Activated CD4-positive, alpha-beta T cell treated with anti-CD3 and anti-CD28 coated beads, Interleukin-2, amount 10 ng/mL, durations not matched to agents 7 days and 5 days (primary cell): ENCODE measurements at regions not wholly inside any gene's neighbourhood (a gene's known extent, or its start where the extent isn't known, plus 50 kb on each side); places are given as distances from the start of the nearest gene placed in this dataset.

Experiments
- CTCF ChIA-PET: fragments of 350-600 bp; sonication (Branson Sonifier 250); formaldehyde crosslinking; loops from one replicate; lab custom pipeline; 2021; ENCODE audit warnings: antibody characterized with exemption; lab: Charles Lee
- POLR2A ChIA-PET: fragments of 350-600 bp; sonication (Branson Sonifier 250); formaldehyde crosslinking; loops from one replicate; lab custom pipeline; 2021; ENCODE audit warnings: antibody characterized with exemption; lab: Charles Lee
- DNase-seq: peaks from one replicate; pipeline ENCODE4 v3.0.0-alpha.2; 2020
- H3K27ac Mint-ChIP-seq: one replicate; pipeline ENCODE4 v1.8.0; 2021; ENCODE audit warnings: mild to moderate bottlenecking, moderate library complexity, mixed read lengths
- H3K27me3 Mint-ChIP-seq: one replicate; pipeline ENCODE4 v1.8.0; 2021; ENCODE audit warnings: mixed read lengths
- H3K36me3 Mint-ChIP-seq: one replicate; pipeline ENCODE4 v1.8.0; 2021; ENCODE audit warnings: low read depth, mixed read lengths
- H3K4me1 Mint-ChIP-seq: one replicate; pipeline ENCODE4 v1.8.0; 2021; ENCODE audit warnings: mixed read lengths
- H3K4me3 Mint-ChIP-seq: one replicate; pipeline ENCODE4 v1.8.0; 2021; ENCODE audit warnings: mild to moderate bottlenecking, moderate library complexity, mixed read lengths
- H3K9me3 Mint-ChIP-seq: one replicate; pipeline ENCODE4 v1.8.0; 2021; ENCODE audit warnings: mixed read lengths

DNA sequence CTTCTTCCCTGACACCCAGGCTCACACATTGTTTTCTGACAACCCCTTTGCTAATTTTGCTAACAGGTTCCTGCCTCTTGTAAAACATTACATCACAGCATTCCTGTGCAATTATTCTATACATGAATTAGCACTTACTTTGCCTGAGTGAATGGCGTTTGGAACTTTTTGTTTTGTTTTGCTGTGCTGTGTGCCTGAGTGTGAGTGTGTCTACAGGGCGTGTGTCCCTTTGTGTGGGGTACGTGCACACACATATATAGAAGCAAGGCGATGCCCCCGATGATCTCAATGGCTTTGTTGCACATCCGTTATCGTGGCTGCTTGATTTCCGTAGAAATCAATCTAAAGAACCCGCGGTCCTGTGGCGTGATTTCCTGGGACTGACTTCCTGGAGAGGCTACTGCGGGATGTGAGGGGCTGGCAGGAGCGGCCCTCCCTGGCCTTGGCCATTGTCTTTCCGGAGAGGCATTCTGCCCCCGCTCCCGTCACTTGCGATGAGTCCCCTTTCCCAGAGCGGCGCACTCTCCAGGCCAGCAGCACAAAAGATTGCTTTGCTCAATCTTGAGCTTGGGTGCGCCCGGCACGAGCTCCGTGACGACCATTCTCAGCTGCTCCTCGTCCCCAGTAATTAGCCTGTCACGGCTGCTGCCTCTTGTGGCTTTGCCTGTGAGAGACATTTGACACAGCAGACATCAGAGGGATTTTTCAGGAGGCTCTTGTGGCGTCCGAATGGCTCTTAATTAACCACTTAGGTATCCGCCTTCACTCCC is 398.1 kb upstream of the IRX1 start:
- no peak overlapping the region for H3K4me3 Mint-ChIP-seq
- POLR2A ChIA-PET, result no interaction called here
- peaks cover 17% of the 10 kb centered on the region for H3K27me3 Mint-ChIP-seq
- no peak for DNase-seq
- H3K27ac Mint-ChIP-seq, result no peak overlapping the region
- H3K36me3 Mint-ChIP-seq, result no peaks in the 10 kb centered on the region
- CTCF ChIA-PET, result no interaction called here
- H3K4me1 Mint-ChIP-seq, result no peaks in the 10 kb centered on the region
- H3K9me3 Mint-ChIP-seq, result no peaks in the 10 kb centered on the region

GRCh38 chr5:3195994-3196393 is 399.6 kb upstream of the IRX1 start:
- DNase-seq, result no peak
- H3K36me3 Mint-ChIP-seq, result no peaks in the 10 kb centered on the region

GRCh38 chr5:3194684-3195083 is 400.9 kb upstream of the IRX1 start:
- DNase-seq, result no peak
- Mint-ChIP-seq H3K4me3 (no peak overlapping the region), H3K4me1 (no peaks in the 10 kb centered on the region), H3K9me3 (no peaks in the 10 kb centered on the region), H3K27me3 (peaks cover 17% of the 10 kb centered on the region), H3K36me3 (no peaks in the 10 kb centered on the region), H3K27ac (no peak overlapping the region)
- ChIA-PET CTCF (no interaction called here), POLR2A (no interaction called here)

More at GRCh38 chr5:3195994-3196393, 399.6 kb upstream of the IRX1 start:
- Mint-ChIP-seq H3K27me3 (peaks cover 17% of the 10 kb centered on the region), H3K4me3 (no peak overlapping the region), H3K4me1 (no peaks in the 10 kb centered on the region), H3K9me3 (no peaks in the 10 kb centered on the region), H3K27ac (no peak overlapping the region)
- ChIA-PET CTCF (no interaction called here), POLR2A (no interaction called here)

GRCh38 chr5:3194271-3194670 is 401.4 kb upstream of the IRX1 start:
- no peak for DNase-seq
- no peaks in the 10 kb centered on the region for H3K4me1 Mint-ChIP-seq
- no peaks in the 10 kb centered on the region for H3K36me3 Mint-ChIP-seq
- CTCF ChIA-PET, result no interaction called here
- no peak overlapping the region for H3K27ac Mint-ChIP-seq
- H3K4me3 Mint-ChIP-seq, result no peak overlapping the region
- H3K9me3 Mint-ChIP-seq, result no peaks in the 10 kb centered on the region
- peaks cover 17% of the 10 kb centered on the region for H3K27me3 Mint-ChIP-seq
- POLR2A ChIA-PET, result no interaction called here

GRCh38 chr5:3191585-3191984 is 404.0 kb upstream of the IRX1 start:
- POLR2A ChIA-PET, result no interaction called here
- Mint-ChIP-seq H3K36me3 (no peaks in the 10 kb centered on the region), H3K27ac (no peak overlapping the region), H3K4me3 (no peak overlapping the region), H3K9me3 (no peaks in the 10 kb centered on the region), H3K4me1 (no peaks in the 10 kb centered on the region), H3K27me3 (peaks cover 1% of the 10 kb centered on the region)
- CTCF ChIA-PET, result no interaction called here
- no peak for DNase-seq

DNA sequence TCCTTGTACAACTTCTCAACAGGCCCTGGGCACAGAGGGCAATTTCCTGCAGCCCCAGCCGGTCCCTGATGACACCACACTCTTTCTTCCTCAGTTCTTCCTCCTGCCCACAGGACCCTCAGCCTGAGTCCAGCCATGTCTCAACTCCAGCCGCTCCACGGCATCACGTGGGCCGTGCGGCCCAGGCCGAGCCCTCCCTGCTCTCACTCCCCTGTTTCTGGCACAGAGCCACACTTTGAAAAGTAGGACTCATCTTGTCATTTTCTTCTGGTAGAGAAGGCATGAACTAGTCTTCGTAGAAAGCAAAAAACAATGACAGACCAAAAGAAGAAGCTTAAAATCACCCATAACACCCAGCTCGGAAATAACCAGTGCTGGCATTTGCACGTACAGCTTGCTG is 404.7 kb upstream of the IRX1 start:
- Mint-ChIP-seq H3K9me3 (no peaks in the 10 kb centered on the region), H3K4me3 (no peak overlapping the region), H3K27ac (no peak overlapping the region), H3K36me3 (no peaks in the 10 kb centered on the region), H3K27me3 (no peaks in the 10 kb centered on the region), H3K4me1 (no peaks in the 10 kb centered on the region)
- POLR2A ChIA-PET, result no interaction called here
- no peak for DNase-seq
- CTCF ChIA-PET, result no interaction called here

DNA sequence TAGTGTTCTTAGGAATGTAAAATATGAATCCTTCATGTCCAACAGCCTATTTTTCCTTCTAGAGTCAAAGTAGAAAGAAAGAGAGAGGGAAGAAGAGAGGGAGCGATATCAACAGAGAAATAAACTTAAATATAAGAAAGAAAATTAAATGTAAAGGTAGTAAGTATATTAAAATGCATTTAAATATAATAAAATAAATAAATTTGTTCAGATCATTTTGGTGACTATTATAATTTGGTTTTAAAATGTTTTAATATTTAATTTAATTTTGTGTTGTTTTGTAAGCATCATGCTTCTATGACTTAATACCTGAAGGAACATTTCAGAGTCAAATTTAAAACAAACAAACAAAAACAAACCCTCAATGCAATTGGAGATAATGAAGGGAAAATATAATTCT is 405.2 kb upstream of the IRX1 start:
- no peaks in the 10 kb centered on the region for H3K9me3 Mint-ChIP-seq
- no peak overlapping the region for H3K27ac Mint-ChIP-seq
- no peaks in the 10 kb centered on the region for H3K4me1 Mint-ChIP-seq
- POLR2A ChIA-PET, result no interaction called here
- no peak overlapping the region for H3K4me3 Mint-ChIP-seq
- no peak for DNase-seq
- H3K36me3 Mint-ChIP-seq, result no peaks in the 10 kb centered on the region
- H3K27me3 Mint-ChIP-seq, result no peaks in the 10 kb centered on the region
- CTCF ChIA-PET, result no interaction called here

- DNase-seq, result no peak
- Mint-ChIP-seq H3K36me3 (no peaks in the 10 kb centered on the region), H3K27ac (no peak overlapping the region), H3K27me3 (no peaks in the 10 kb centered on the region), H3K9me3 (no peaks in the 10 kb centered on the region), H3K4me1 (no peaks in the 10 kb centered on the region), H3K4me3 (no peak overlapping the region)
- ChIA-PET CTCF (no interaction called here), POLR2A (no interaction called here)
Observed at GRCh38 chr5:3187771-3188425, 407.7 kb upstream of the IRX1 start.

- Mint-ChIP-seq H3K27ac (no peak overlapping the region), H3K4me1 (no peaks in the 10 kb centered on the region), H3K36me3 (no peaks in the 10 kb centered on the region), H3K9me3 (no peaks in the 10 kb centered on the region), H3K27me3 (no peaks in the 10 kb centered on the region), H3K4me3 (no peak overlapping the region)
- POLR2A ChIA-PET, result no interaction called here
- DNase-seq, result no peak
- CTCF ChIA-PET, result no interaction called here
Observed at GRCh38 chr5:3186736-3187405, 408.8 kb upstream of the IRX1 start.

- no peaks in the 10 kb centered on the region for H3K4me1 Mint-ChIP-seq
- no peak for DNase-seq
- H3K9me3 Mint-ChIP-seq, result no peaks in the 10 kb centered on the region
- CTCF ChIA-PET, result no interaction called here
- no peak overlapping the region for H3K27ac Mint-ChIP-seq
- POLR2A ChIA-PET, result no interaction called here
- no peak overlapping the region for H3K4me3 Mint-ChIP-seq
- no peaks in the 10 kb centered on the region for H3K36me3 Mint-ChIP-seq
- no peaks in the 10 kb centered on the region for H3K27me3 Mint-ChIP-seq
Observed at GRCh38 chr5:3186156-3186555, 409.5 kb upstream of the IRX1 start.

GRCh38 chr5:3185488-3185887 is 410.1 kb upstream of the IRX1 start:
- POLR2A ChIA-PET, result no interaction called here
- Mint-ChIP-seq H3K36me3 (no peaks in the 10 kb centered on the region), H3K9me3 (no peaks in the 10 kb centered on the region), H3K27ac (no peak overlapping the region), H3K4me1 (no peaks in the 10 kb centered on the region), H3K4me3 (no peak overlapping the region), H3K27me3 (no peaks in the 10 kb centered on the region)
- no peak for DNase-seq
- CTCF ChIA-PET, result no interaction called here

GRCh38 chr5:3182133-3182876 is 413.3 kb upstream of the IRX1 start:
- no peaks in the 10 kb centered on the region for H3K4me1 Mint-ChIP-seq
- no peaks in the 10 kb centered on the region for H3K9me3 Mint-ChIP-seq
- H3K27ac Mint-ChIP-seq, result no peak overlapping the region
- DNase-seq, result no peak
- ChIA-PET CTCF (no interaction called here), POLR2A (no interaction called here)
- H3K27me3 Mint-ChIP-seq, result no peaks in the 10 kb centered on the region
- H3K36me3 Mint-ChIP-seq, result no peaks in the 10 kb centered on the region
- H3K4me3 Mint-ChIP-seq, result no peak overlapping the region

DNA sequence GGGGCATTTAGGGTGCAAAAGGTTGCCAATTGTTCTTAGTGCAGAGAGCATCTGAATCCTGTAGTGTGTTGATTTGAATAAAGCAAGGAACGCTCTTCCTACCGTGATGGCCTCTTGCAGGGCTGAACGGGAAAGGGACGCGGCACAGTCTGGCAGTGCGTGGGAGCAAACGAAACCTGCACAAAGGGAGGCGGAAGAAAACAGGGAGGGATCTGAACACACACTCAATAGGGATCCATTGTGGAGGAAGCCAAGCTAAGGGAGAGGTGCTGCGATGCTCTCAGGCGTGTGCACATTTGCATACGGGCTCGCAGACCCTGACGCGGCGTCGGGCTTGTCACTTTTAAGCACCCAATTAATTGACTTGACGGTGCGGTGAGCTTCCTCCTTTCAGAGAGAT is 414.0 kb upstream of the IRX1 start:
- H3K4me1 Mint-ChIP-seq, result no peaks in the 10 kb centered on the region
- H3K9me3 Mint-ChIP-seq, result no peaks in the 10 kb centered on the region
- no peaks in the 10 kb centered on the region for H3K27me3 Mint-ChIP-seq
- POLR2A ChIA-PET, result no interaction called here
- CTCF ChIA-PET, result no interaction called here
- no peak overlapping the region for H3K27ac Mint-ChIP-seq
- DNase-seq, result no peak
- H3K36me3 Mint-ChIP-seq, result no peaks in the 10 kb centered on the region
- H3K4me3 Mint-ChIP-seq, result no peak overlapping the region
